Neural cell (in vitro differentiated cells): ENCODE measurements at regions not wholly inside any gene's neighbourhood (a gene's known extent, or its start where the extent isn't known, plus 50 kb on each side); places are given as distances from the start of the nearest gene placed in this dataset.

Experiments
- EP300 ChIP-seq: fragments of 450-650 bp; conservative IDR thresholded peaks from 2 replicates; pipeline ENCODE4 v1.6.1; 2014; ENCODE audit warnings: antibody characterized with exemption, mild to moderate bottlenecking, moderate library complexity; ENCODE audit not compliant: poor library complexity, severe bottlenecking
- EZH2 ChIP-seq: fragments of 200-600, 300-800 bp; shearing (Covaris generic), sonication (generic); IDR thresholded peaks from 2 replicates; pipeline ENCODE4 v1.6.1; 2014; ENCODE audit warnings: antibody characterized with exemption, low read length, borderline replicate concordance, mild to moderate bottlenecking; ENCODE audit not compliant: insufficient read depth, poor library complexity, severe bottlenecking
- MXI1 ChIP-seq: fragments of 450-650 bp; conservative IDR thresholded peaks from 2 replicates; pipeline ENCODE4 v1.6.1; 2014; ENCODE audit warnings: antibody characterized with exemption, mild to moderate bottlenecking; ENCODE audit not compliant: poor library complexity, severe bottlenecking
- POLR2AphosphoS5 ChIP-seq: IDR thresholded peaks from 2 replicates; pipeline ENCODE4 v1.6.1; 2012
- RAD21 ChIP-seq: fragments of 450-650 bp; conservative IDR thresholded peaks from 2 replicates; pipeline ENCODE4 v1.6.1; 2014; ENCODE audit warnings: antibody characterized with exemption, mild to moderate bottlenecking, moderate library complexity
- SMC3 ChIP-seq: fragments of 450-650 bp; conservative IDR thresholded peaks from 2 replicates; pipeline ENCODE4 v1.6.1; 2014; ENCODE audit warnings: antibody characterized with exemption, mild to moderate bottlenecking, moderate library complexity; ENCODE audit not compliant: poor library complexity
- TF ChIP-seq, protein P1 (sequence below): fragments of 450-650 bp; IDR thresholded peaks from 2 replicates; pipeline ENCODE4 v1.5.1; 2014; ENCODE audit warnings: antibody characterized with exemption, mild to moderate bottlenecking, moderate library complexity; ENCODE audit not compliant: poor library complexity, severe bottlenecking

DNA sequence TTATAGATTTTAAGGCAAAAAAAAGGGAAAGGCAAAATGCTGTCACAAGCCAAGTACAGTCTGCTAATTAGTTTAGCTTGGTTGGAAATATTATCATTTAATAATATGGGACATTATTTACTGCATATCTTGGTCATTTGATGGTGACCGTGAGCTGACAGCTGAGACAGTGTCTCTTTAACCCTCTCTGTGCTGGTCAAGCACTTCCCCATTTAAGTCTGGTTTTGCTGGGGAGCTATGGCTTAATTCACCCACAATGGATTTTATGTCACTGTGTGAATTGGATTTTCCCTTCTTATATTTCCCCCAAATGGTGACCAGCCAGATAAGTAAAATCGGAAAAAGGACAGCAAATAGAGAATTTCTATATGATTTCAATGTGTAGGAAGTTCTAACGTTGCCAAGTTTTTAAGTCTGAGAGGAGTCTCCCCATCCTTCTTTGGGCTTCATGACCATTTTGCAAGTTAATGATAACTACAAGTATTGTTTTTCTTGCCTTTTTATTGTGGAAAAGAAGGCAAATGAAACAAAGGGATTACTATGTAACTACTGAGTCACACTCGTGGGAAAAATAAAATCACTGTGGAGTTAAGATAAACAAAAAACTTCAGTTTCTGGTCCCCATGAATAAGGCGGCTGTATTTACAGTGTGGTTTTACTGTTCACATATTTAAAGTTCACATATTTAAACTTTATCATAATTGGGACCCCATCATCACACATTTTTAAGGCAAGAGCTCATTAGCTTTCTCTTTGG lies 373.5 kb downstream of the NR2F2 start:
- TF ChIP-seq, protein P1, sequence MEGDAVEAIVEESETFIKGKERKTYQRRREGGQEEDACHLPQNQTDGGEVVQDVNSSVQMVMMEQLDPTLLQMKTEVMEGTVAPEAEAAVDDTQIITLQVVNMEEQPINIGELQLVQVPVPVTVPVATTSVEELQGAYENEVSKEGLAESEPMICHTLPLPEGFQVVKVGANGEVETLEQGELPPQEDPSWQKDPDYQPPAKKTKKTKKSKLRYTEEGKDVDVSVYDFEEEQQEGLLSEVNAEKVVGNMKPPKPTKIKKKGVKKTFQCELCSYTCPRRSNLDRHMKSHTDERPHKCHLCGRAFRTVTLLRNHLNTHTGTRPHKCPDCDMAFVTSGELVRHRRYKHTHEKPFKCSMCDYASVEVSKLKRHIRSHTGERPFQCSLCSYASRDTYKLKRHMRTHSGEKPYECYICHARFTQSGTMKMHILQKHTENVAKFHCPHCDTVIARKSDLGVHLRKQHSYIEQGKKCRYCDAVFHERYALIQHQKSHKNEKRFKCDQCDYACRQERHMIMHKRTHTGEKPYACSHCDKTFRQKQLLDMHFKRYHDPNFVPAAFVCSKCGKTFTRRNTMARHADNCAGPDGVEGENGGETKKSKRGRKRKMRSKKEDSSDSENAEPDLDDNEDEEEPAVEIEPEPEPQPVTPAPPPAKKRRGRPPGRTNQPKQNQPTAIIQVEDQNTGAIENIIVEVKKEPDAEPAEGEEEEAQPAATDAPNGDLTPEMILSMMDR = no peak
- no peak for TF ChIP-seq RAD21
- no peak for TF ChIP-seq EP300
- TF ChIP-seq SMC3 = no peak
- TF ChIP-seq EZH2 = no peak
- no peak for TF ChIP-seq MXI1
- TF ChIP-seq POLR2AphosphoS5 = no peak
